ENCODE measurements at regions not wholly inside any gene's neighbourhood (a gene's known extent, or its start where the extent isn't known, plus 50 kb on each side); places are given as distances from the start of the nearest gene placed in this dataset.
"Not testable (repeated sequence)": the region's sequence is repeated elsewhere in the genome, so short reads cannot be mapped to it uniquely, and the experiment has no call there.

GRCh38 chr1:238927899-238928298 lies 458.5 kb upstream of the CHRM3 start:
- Mint-ChIP-seq H3K4me3 (ENCODE audit: unreplicated experiment) (no peak overlapping the region), H3K4me1 (ENCODE audit: low read depth) (no peaks in the 10 kb centered on the region), H3K9me3 (ENCODE audit: low read depth) (peaks cover 17% of the 10 kb centered on the region), H3K36me3 (ENCODE audit: low read depth) (no peaks in the 10 kb centered on the region), H3K27me3 (ENCODE audit: low read depth) (no peaks in the 10 kb centered on the region), H3K27ac (ENCODE audit: unreplicated experiment) (no peak overlapping the region)
- DNase-seq (ENCODE audit: low spot score): no peak
- TF ChIP-seq CTCF (IDR thresholded peaks at IDR 0.05): no peak

GRCh38 chr1:238916828-238917227 lies 469.5 kb upstream of the CHRM3 start:
- H3K9me3 Mint-ChIP-seq (ENCODE audit: low read depth): no peaks in the 10 kb centered on the region
- H3K4me3 Mint-ChIP-seq (ENCODE audit: unreplicated experiment): no peak overlapping the region
- H3K4me1 Mint-ChIP-seq (ENCODE audit: low read depth): no peaks in the 10 kb centered on the region
- no peak for TF ChIP-seq CTCF (IDR thresholded peaks at IDR 0.05)
- H3K27ac Mint-ChIP-seq (ENCODE audit: unreplicated experiment): no peak overlapping the region
- no peaks in the 10 kb centered on the region for H3K36me3 Mint-ChIP-seq (ENCODE audit: low read depth)
- DNase-seq (ENCODE audit: low spot score): no peak
- H3K27me3 Mint-ChIP-seq (ENCODE audit: low read depth): peaks cover 6% of the 10 kb centered on the region

GRCh38 chr1:238914346-238914745 lies 472.0 kb upstream of the CHRM3 start:
- Mint-ChIP-seq H3K27me3 (ENCODE audit: low read depth) (peaks cover 6% of the 10 kb centered on the region), H3K36me3 (ENCODE audit: low read depth) (no peaks in the 10 kb centered on the region), H3K27ac (ENCODE audit: unreplicated experiment) (no peak overlapping the region), H3K4me1 (ENCODE audit: low read depth) (no peaks in the 10 kb centered on the region), H3K9me3 (ENCODE audit: low read depth) (no peaks in the 10 kb centered on the region), H3K4me3 (ENCODE audit: unreplicated experiment) (no peak overlapping the region)
- no peak for TF ChIP-seq CTCF (IDR thresholded peaks at IDR 0.05)
- no peak for DNase-seq (ENCODE audit: low spot score)

GRCh38 chr1:238913210-238913609 lies 473.2 kb upstream of the CHRM3 start:
- Mint-ChIP-seq H3K27me3 (ENCODE audit: low read depth) (peaks cover 6% of the 10 kb centered on the region), H3K4me1 (ENCODE audit: low read depth) (no peaks in the 10 kb centered on the region), H3K9me3 (ENCODE audit: low read depth) (no peaks in the 10 kb centered on the region), H3K36me3 (ENCODE audit: low read depth) (no peaks in the 10 kb centered on the region), H3K4me3 (ENCODE audit: unreplicated experiment) (no peak overlapping the region), H3K27ac (ENCODE audit: unreplicated experiment) (no peak overlapping the region)
- DNase-seq (ENCODE audit: low spot score): no peak
- no peak for TF ChIP-seq CTCF (IDR thresholded peaks at IDR 0.05)

- no peaks in the 10 kb centered on the region for H3K36me3 Mint-ChIP-seq (ENCODE audit: low read depth)
- TF ChIP-seq CTCF (IDR thresholded peaks at IDR 0.05): no peak
Measured at GRCh38 chr1:238912148-238912547, 474.2 kb upstream of the CHRM3 start.

GRCh38 chr1:238902752-238903151 lies 483.6 kb upstream of the CHRM3 start:
- not testable (repeated sequence) for H3K4me3 Mint-ChIP-seq (ENCODE audit: unreplicated experiment); H3K36me3 Mint-ChIP-seq (ENCODE audit: low read depth); H3K27ac Mint-ChIP-seq (ENCODE audit: unreplicated experiment); DNase-seq (ENCODE audit: low spot score); H3K27me3 Mint-ChIP-seq (ENCODE audit: low read depth); H3K4me1 Mint-ChIP-seq (ENCODE audit: low read depth)
- H3K9me3 Mint-ChIP-seq (ENCODE audit: low read depth): peaks cover 25% of the 10 kb centered on the region

More at GRCh38 chr1:238912148-238912547, 474.2 kb upstream of the CHRM3 start:
- Mint-ChIP-seq H3K4me3 (ENCODE audit: unreplicated experiment) (no peak overlapping the region), H3K4me1 (ENCODE audit: low read depth) (no peaks in the 10 kb centered on the region), H3K27ac (ENCODE audit: unreplicated experiment) (no peak overlapping the region), H3K9me3 (ENCODE audit: low read depth) (no peaks in the 10 kb centered on the region), H3K27me3 (ENCODE audit: low read depth) (peaks cover 6% of the 10 kb centered on the region)
- no peak for DNase-seq (ENCODE audit: low spot score)

All from chondrocyte (in vitro differentiated cells).